Ureter (tissue), 1 donor: ENCODE measurements at regions not wholly inside any gene's neighbourhood (a gene's known extent, or its start where the extent isn't known, plus 50 kb on each side); places are given as distances from the start of the nearest gene placed in this dataset.

Experiments
- DNase-seq: peaks from one replicate; pipeline ENCODE4 v3.0.0-alpha.2; 2020; ENCODE audit warnings: low spot score
- donor health status: DM: yes; HTN: yes; CAD: no.

GRCh38 chr9:88658311-88658822, 123.4 kb downstream of the NXNL2 start:
- DNase-seq = peak; percentile 75

- DNase-seq = no peak
Observed at GRCh38 chr9:88659126-88659525, 124.1 kb downstream of the NXNL2 start.

- no peak for DNase-seq
Observed at GRCh38 chr9:88660611-88661010, 125.6 kb downstream of the NXNL2 start.

- DNase-seq = no peak
Observed at GRCh38 chr9:88661759-88662158, 126.8 kb downstream of the NXNL2 start.

- no peak for DNase-seq
Observed at GRCh38 chr9:88663771-88664419, 128.9 kb downstream of the NXNL2 start.

GRCh38 chr9:88664773-88665172, 129.8 kb downstream of the NXNL2 start:
- no peak for DNase-seq

- DNase-seq = no peak
Observed at GRCh38 chr9:88672874-88673689, 138.1 kb downstream of the NXNL2 start.

- no peak for DNase-seq
Observed at GRCh38 chr9:88673886-88674285, 138.9 kb downstream of the NXNL2 start.

- no peak for DNase-seq
Observed at GRCh38 chr9:88676644-88677043, 141.7 kb downstream of the NXNL2 start.

GRCh38 chr9:88678008-88678407, 143.0 kb downstream of the NXNL2 start:
- DNase-seq = no peak

GRCh38 chr9:88678431-88678830, 143.5 kb downstream of the NXNL2 start:
- no peak for DNase-seq

- DNase-seq = no peak
Observed at GRCh38 chr9:88680041-88680440, 145.1 kb downstream of the NXNL2 start.

- DNase-seq = no peak
Observed at GRCh38 chr9:88680505-88681160, 145.7 kb downstream of the NXNL2 start.

GRCh38 chr9:88681434-88681833, 146.5 kb downstream of the NXNL2 start:
- no peak for DNase-seq

GRCh38 chr9:88682431-88682831, 147.5 kb downstream of the NXNL2 start:
- DNase-seq = no peak

GRCh38 chr9:88684046-88684445, 149.1 kb downstream of the NXNL2 start:
- DNase-seq = no peak

- no peak for DNase-seq
Observed at GRCh38 chr9:88684845-88685244, 149.9 kb downstream of the NXNL2 start.

GRCh38 chr9:88685966-88686365, 151.0 kb downstream of the NXNL2 start:
- DNase-seq = no peak

- DNase-seq = no peak
Observed at GRCh38 chr9:88689509-88690298, 154.7 kb downstream of the NXNL2 start.

GRCh38 chr9:88690628-88691027, 155.7 kb downstream of the NXNL2 start:
- no peak for DNase-seq

GRCh38 chr9:88691091-88691490, 156.1 kb downstream of the NXNL2 start:
- no peak for DNase-seq

- no peak for DNase-seq
Observed at GRCh38 chr9:88691811-88692210, 156.8 kb downstream of the NXNL2 start.
